ENCODE measurements at regions not wholly inside any gene's neighbourhood (a gene's known extent, or its start where the extent isn't known, plus 50 kb on each side); places are given as distances from the start of the nearest gene placed in this dataset.

- H3K4me2 ChIP-seq (ENCODE audit: low read length): peak overlapping the region; percentile 27
- no peak overlapping the region for H3K4me3 ChIP-seq (ENCODE audit: low read length)
Observed at GRCh38 chr2:173452416-173452815, 97.7 kb downstream of the CDCA7 start.

GRCh38 chr2:173456960-173457359 lies 102.3 kb downstream of the CDCA7 start:
- Histone ChIP-seq H3K9me3 (ENCODE audit: low read length) (no peaks in the 10 kb centered on the region), H3F3A (ENCODE audit: insufficient read depth, low read length, poor library complexity, severe bottlenecking) (no peaks in the 10 kb centered on the region), H3K9me2 (ENCODE audit: insufficient read depth, low read length) (no peaks in the 10 kb centered on the region), H4K20me1 (ENCODE audit: insufficient read depth) (no peaks in the 10 kb centered on the region), H3K27ac (ENCODE audit: low read length) (no peak overlapping the region), H3K36me3 (ENCODE audit: insufficient read depth, low read length) (no peaks in the 10 kb centered on the region), H2AFZ (ENCODE audit: low read depth, low read length) (no peak overlapping the region), H3K4me3 (ENCODE audit: low read length) (no peak overlapping the region), H3K9ac (ENCODE audit: low read length) (no peak overlapping the region), H3K4me2 (ENCODE audit: low read length) (no peak overlapping the region), H3K79me2 (replicated peaks; ENCODE audit: insufficient read depth, low read length) (no peaks in the 10 kb centered on the region), H3K27me3 (ENCODE audit: insufficient read depth, low read depth, low read length) (no peaks in the 10 kb centered on the region)
- TF ChIP-seq SMC3 (conservative IDR thresholded peaks at IDR 0.05; ENCODE audit: poor library complexity) (no peak), RAD21 (conservative IDR thresholded peaks at IDR 0.05) (no peak), POLR2AphosphoS5 (IDR thresholded peaks at IDR 0.05) (no peak), TAF1 (IDR thresholded peaks at IDR 0.05; ENCODE audit: low read depth) (no peak), EP300 (conservative IDR thresholded peaks at IDR 0.05; ENCODE audit: poor library complexity, severe bottlenecking) (no peak), MXI1 (conservative IDR thresholded peaks at IDR 0.05; ENCODE audit: poor library complexity, severe bottlenecking) (no peak), EZH2 (IDR thresholded peaks at IDR 0.05; ENCODE audit: borderline replicate concordance, insufficient read depth, low read length, poor library complexity, severe bottlenecking) (no peak)
- TF ChIP-seq, protein P1, sequence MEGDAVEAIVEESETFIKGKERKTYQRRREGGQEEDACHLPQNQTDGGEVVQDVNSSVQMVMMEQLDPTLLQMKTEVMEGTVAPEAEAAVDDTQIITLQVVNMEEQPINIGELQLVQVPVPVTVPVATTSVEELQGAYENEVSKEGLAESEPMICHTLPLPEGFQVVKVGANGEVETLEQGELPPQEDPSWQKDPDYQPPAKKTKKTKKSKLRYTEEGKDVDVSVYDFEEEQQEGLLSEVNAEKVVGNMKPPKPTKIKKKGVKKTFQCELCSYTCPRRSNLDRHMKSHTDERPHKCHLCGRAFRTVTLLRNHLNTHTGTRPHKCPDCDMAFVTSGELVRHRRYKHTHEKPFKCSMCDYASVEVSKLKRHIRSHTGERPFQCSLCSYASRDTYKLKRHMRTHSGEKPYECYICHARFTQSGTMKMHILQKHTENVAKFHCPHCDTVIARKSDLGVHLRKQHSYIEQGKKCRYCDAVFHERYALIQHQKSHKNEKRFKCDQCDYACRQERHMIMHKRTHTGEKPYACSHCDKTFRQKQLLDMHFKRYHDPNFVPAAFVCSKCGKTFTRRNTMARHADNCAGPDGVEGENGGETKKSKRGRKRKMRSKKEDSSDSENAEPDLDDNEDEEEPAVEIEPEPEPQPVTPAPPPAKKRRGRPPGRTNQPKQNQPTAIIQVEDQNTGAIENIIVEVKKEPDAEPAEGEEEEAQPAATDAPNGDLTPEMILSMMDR (IDR thresholded peaks at IDR 0.05; ENCODE audit: poor library complexity, severe bottlenecking): no peak
- TF ChIP-seq, protein P2, sequence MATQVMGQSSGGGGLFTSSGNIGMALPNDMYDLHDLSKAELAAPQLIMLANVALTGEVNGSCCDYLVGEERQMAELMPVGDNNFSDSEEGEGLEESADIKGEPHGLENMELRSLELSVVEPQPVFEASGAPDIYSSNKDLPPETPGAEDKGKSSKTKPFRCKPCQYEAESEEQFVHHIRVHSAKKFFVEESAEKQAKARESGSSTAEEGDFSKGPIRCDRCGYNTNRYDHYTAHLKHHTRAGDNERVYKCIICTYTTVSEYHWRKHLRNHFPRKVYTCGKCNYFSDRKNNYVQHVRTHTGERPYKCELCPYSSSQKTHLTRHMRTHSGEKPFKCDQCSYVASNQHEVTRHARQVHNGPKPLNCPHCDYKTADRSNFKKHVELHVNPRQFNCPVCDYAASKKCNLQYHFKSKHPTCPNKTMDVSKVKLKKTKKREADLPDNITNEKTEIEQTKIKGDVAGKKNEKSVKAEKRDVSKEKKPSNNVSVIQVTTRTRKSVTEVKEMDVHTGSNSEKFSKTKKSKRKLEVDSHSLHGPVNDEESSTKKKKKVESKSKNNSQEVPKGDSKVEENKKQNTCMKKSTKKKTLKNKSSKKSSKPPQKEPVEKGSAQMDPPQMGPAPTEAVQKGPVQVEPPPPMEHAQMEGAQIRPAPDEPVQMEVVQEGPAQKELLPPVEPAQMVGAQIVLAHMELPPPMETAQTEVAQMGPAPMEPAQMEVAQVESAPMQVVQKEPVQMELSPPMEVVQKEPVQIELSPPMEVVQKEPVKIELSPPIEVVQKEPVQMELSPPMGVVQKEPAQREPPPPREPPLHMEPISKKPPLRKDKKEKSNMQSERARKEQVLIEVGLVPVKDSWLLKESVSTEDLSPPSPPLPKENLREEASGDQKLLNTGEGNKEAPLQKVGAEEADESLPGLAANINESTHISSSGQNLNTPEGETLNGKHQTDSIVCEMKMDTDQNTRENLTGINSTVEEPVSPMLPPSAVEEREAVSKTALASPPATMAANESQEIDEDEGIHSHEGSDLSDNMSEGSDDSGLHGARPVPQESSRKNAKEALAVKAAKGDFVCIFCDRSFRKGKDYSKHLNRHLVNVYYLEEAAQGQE (IDR thresholded peaks at IDR 0.05; ENCODE audit: borderline replicate concordance): no peak

More at GRCh38 chr2:173452416-173452815, 97.7 kb downstream of the CDCA7 start:
- no peaks in the 10 kb centered on the region for H3K79me2 ChIP-seq (replicated peaks; ENCODE audit: insufficient read depth, low read length)
- no peaks in the 10 kb centered on the region for H4K20me1 ChIP-seq (ENCODE audit: insufficient read depth)
- no peaks in the 10 kb centered on the region for H3K9me2 ChIP-seq (ENCODE audit: insufficient read depth, low read length)
- H3K27me3 ChIP-seq (ENCODE audit: insufficient read depth, low read depth, low read length): no peaks in the 10 kb centered on the region
- H3K27ac ChIP-seq (ENCODE audit: low read length): no peak overlapping the region
- TF ChIP-seq POLR2AphosphoS5 (IDR thresholded peaks at IDR 0.05): no peak
- no peak for TF ChIP-seq RAD21 (conservative IDR thresholded peaks at IDR 0.05)
- TF ChIP-seq TAF1 (IDR thresholded peaks at IDR 0.05; ENCODE audit: low read depth): no peak
- TF ChIP-seq, protein P1 (IDR thresholded peaks at IDR 0.05; ENCODE audit: poor library complexity, severe bottlenecking): no peak
- H2AFZ ChIP-seq (ENCODE audit: low read depth, low read length): no peak overlapping the region
- H3F3A ChIP-seq (ENCODE audit: insufficient read depth, low read length, poor library complexity, severe bottlenecking): peaks cover 3% of the 10 kb centered on the region
- H3K36me3 ChIP-seq (ENCODE audit: insufficient read depth, low read length): no peaks in the 10 kb centered on the region
- H3K9me3 ChIP-seq (ENCODE audit: low read length): no peaks in the 10 kb centered on the region
- no peak overlapping the region for H3K9ac ChIP-seq (ENCODE audit: low read length)

Measured in neural cell (in vitro differentiated cells).